Lower lobe of right lung (tissue), 2 donors: ENCODE measurements at regions not wholly inside any gene's neighbourhood (a gene's known extent, or its start where the extent isn't known, plus 50 kb on each side); places are given as distances from the start of the nearest gene placed in this dataset.

Source experiments
- ATAC-seq, 2 donors: fragments of 200-7000 bp; cut with Tn5 transposase; one replicate each; pipeline ENCODE4 v1.9.1; 2020 to 2022; ENCODE audit warnings: mild to moderate bottlenecking in 2 of 2, moderate library complexity in 2 of 2
- DNase-seq: peaks from one replicate; pipeline ENCODE4 v3.0.0-alpha.2; 2020
- H3K27ac ChIP-seq: fragments of 200-600 bp; one replicate; pipeline ENCODE4 v1.8.0; 2022
- H3K27me3 ChIP-seq: fragments of 200-600 bp; one replicate; pipeline ENCODE4 v1.8.0; 2022; ENCODE audit warnings: low read depth
- H3K36me3 ChIP-seq: fragments of 200-600 bp; one replicate; pipeline ENCODE4 v1.8.0; 2022; ENCODE audit warnings: mild to moderate bottlenecking
- H3K4me1 ChIP-seq: fragments of 200-600 bp; one replicate; pipeline ENCODE4 v1.8.0; 2022
- H3K4me3 ChIP-seq: fragments of 200-600 bp; one replicate; pipeline ENCODE4 v1.8.0; 2022; ENCODE audit warnings: mild to moderate bottlenecking
- H3K9me3 ChIP-seq: fragments of 200-600 bp; one replicate; pipeline ENCODE4 v1.8.0; 2022
- intact Hi-C: fragments of 100-400 bp; cut with DNase I; formaldehyde crosslinking; loops from one replicate; pipeline ENCODE4 v1.11.0; 2022
- TF ChIP-seq, protein P1 (sequence below): fragments of 200-600 bp; IDR thresholded peaks from one replicate; pipeline ENCODE4 v1.8.0; 2022; ENCODE audit warnings: antibody characterized with exemption, mild to moderate bottlenecking
- donor health status: DM: no; HTN: yes; CAD: no; lungs with severe emphysema.

DNA sequence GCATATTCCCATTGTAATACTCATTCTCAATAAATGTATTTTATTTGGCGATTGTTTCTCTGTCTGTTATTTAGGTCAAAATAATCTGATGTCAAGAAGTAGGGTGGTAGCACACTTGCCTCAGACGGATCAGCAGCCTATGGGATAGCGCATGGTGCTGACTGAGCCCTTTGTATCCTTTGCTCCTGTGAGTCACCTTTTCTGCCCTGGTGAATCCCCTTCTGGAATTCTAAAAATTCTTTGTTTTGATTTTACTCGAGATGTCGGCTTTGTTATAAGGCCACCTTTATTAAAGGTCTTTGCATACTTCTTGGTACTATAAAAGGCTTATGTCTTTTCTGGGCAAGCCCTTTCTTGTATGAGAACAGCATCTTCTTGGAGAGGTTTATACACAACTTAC is 1187.8 kb downstream of the CDH9 start:
- DNase-seq = no peak
- Histone ChIP-seq H3K36me3 (no peaks in the 10 kb centered on the region), H3K27ac (no peak overlapping the region), H3K4me1 (no peaks in the 10 kb centered on the region), H3K27me3 (no peaks in the 10 kb centered on the region), H3K9me3 (no peaks in the 10 kb centered on the region), H3K4me3 (no peak overlapping the region)
- ATAC-seq = no peak
- TF ChIP-seq, protein P1, sequence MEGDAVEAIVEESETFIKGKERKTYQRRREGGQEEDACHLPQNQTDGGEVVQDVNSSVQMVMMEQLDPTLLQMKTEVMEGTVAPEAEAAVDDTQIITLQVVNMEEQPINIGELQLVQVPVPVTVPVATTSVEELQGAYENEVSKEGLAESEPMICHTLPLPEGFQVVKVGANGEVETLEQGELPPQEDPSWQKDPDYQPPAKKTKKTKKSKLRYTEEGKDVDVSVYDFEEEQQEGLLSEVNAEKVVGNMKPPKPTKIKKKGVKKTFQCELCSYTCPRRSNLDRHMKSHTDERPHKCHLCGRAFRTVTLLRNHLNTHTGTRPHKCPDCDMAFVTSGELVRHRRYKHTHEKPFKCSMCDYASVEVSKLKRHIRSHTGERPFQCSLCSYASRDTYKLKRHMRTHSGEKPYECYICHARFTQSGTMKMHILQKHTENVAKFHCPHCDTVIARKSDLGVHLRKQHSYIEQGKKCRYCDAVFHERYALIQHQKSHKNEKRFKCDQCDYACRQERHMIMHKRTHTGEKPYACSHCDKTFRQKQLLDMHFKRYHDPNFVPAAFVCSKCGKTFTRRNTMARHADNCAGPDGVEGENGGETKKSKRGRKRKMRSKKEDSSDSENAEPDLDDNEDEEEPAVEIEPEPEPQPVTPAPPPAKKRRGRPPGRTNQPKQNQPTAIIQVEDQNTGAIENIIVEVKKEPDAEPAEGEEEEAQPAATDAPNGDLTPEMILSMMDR = no peak
- intact Hi-C loops = no loop called here

DNA sequence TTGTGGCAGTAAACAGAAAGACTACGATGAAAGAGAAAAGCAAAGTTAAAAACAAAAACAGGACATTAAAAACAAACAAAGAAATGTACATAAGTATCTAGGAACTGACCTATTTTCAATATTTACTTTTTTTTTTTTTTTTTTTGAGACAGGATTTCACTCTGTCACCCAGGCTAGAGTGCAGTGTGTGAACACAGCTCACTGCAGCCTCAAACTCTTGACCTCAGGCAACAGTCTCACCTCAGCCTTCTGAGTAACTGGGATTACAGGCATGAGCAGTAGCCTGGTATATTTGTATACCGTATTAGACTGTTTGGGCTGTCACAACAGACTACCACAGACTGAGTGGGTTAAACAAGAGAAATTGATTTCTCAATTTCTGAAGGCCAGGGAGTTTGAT is 1189.1 kb downstream of the CDH9 start:
- H3K27ac ChIP-seq = no peak overlapping the region
- no peak for ATAC-seq

DNA sequence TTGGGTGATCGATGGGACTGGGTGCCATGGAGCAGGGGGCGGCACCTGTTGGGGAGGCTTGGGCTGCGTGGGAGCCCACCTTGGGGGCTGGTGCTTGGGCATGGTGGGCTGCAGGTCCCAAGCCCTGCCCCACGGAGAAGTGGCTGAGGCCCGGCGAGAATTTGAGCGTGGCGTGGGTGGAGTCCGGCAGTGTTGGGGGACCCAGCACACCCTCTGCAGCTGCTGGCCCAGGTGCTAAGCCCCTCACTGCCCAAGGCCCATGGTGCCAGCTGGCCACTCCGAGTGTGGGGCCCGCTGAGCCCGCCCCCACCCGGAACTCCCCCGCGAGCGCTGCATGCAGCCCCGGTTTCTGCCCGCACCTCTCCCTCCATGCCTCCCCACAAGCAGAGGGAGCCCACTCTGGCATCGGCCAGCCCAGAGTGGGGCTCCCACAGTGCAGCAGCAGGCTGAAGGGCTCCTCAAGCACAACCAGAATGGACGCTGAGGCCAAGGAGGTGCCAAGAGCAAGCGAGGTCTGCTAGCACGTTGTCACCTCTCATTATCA is 1178.6 kb upstream of the CDH10 start:
- Histone ChIP-seq H3K9me3 (no peaks in the 10 kb centered on the region), H3K27ac (no peak overlapping the region), H3K4me1 (no peaks in the 10 kb centered on the region), H3K36me3 (no peaks in the 10 kb centered on the region), H3K27me3 (no peaks in the 10 kb centered on the region), H3K4me3 (no peak overlapping the region)
- TF ChIP-seq, protein P1 = no peak
- intact Hi-C loops = no loop called here
- no peak for DNase-seq
- peak in 1 of 2 donors; percentile 32 for ATAC-seq

More for the DNA sequence above, 1189.1 kb downstream of the CDH9 start:
- no peak for DNase-seq
- Histone ChIP-seq H3K9me3 (no peaks in the 10 kb centered on the region), H3K27me3 (no peaks in the 10 kb centered on the region), H3K36me3 (no peaks in the 10 kb centered on the region), H3K4me1 (no peaks in the 10 kb centered on the region), H3K4me3 (no peak overlapping the region)
- TF ChIP-seq, protein P1 = no peak
- intact Hi-C loops = no loop called here
